ENCODE measurements at regions not wholly inside any gene's neighbourhood (a gene's known extent, or its start where the extent isn't known, plus 50 kb on each side); places are given as distances from the start of the nearest gene placed in this dataset.

- 89% methylated on average over 4 of the region's 4 CpGs for WGBS
- H3K36me3 ChIP-seq (ENCODE audit: control insufficient read depth in 4 of 4, insufficient read depth in 3 of 4, low read depth in 1 of 4, low read length in 3 of 4), result no peaks in the 10 kb centered on the region
- no peak overlapping the region for H3K9ac ChIP-seq (ENCODE audit: low read depth in 1 of 2, low read length in 2 of 2)
- TF ChIP-seq EGR1 (IDR thresholded peaks at IDR 0.05; ENCODE audit: low read depth in 2 of 2) (no peak), FOXA1 (IDR thresholded peaks at IDR 0.05) (no peak), MAX (IDR thresholded peaks at IDR 0.05) (no peak), YY1 (IDR thresholded peaks at IDR 0.05) (no peak), GABPA (IDR thresholded peaks at IDR 0.05 in 1 of 2, conservative IDR thresholded peaks at IDR 0.05 in 1 of 2) (no peak), SP1 (IDR thresholded peaks at IDR 0.05) (no peak)
- no peak overlapping the region for H3K4me3 ChIP-seq (ENCODE audit: low read depth in 1 of 3, low read length in 3 of 3)
- no peaks in the 10 kb centered on the region for H3K27me3 ChIP-seq (ENCODE audit: control insufficient read depth in 4 of 4, insufficient read depth in 4 of 4, low read length in 3 of 4)
- no peaks in the 10 kb centered on the region for H3K9me3 ChIP-seq (ENCODE audit: control insufficient read depth in 4 of 4, low read length in 3 of 4)
- H3K4me1 ChIP-seq (ENCODE audit: control insufficient read depth in 4 of 4, insufficient read depth in 4 of 4, low read length in 3 of 4), result peaks cover 0 to 2% (median 0%) of the 10 kb centered on the region in 4 donors
- no peak for DNase-seq (ENCODE audit: low spot score)
- H3K27ac ChIP-seq (ENCODE audit: low read depth in 1 of 2, low read length in 2 of 2), result no peak overlapping the region
Measured at GRCh38 chr7:16193631-16194030, 227.7 kb downstream of the CRPPA start.

GRCh38 chr7:16189026-16189715 is 232.2 kb downstream of the CRPPA start:
- no peak overlapping the region for H3K9ac ChIP-seq (ENCODE audit: low read depth in 1 of 2, low read length in 2 of 2)
- 95% methylated on average over 2 of the region's 2 CpGs for WGBS
- no peak overlapping the region for H3K4me3 ChIP-seq (ENCODE audit: low read depth in 1 of 3, low read length in 3 of 3)
- DNase-seq (ENCODE audit: low spot score), result no peak
- H3K9me3 ChIP-seq (ENCODE audit: control insufficient read depth in 4 of 4, low read length in 3 of 4), result no peaks in the 10 kb centered on the region
- H3K4me1 ChIP-seq (ENCODE audit: control insufficient read depth in 4 of 4, insufficient read depth in 4 of 4, low read length in 3 of 4), result peaks cover 0 to 2% (median 0%) of the 10 kb centered on the region in 4 donors
- no peak overlapping the region for H3K27ac ChIP-seq (ENCODE audit: low read depth in 1 of 2, low read length in 2 of 2)
- H3K27me3 ChIP-seq (ENCODE audit: control insufficient read depth in 4 of 4, insufficient read depth in 4 of 4, low read length in 3 of 4), result no peaks in the 10 kb centered on the region
- no peaks in the 10 kb centered on the region for H3K36me3 ChIP-seq (ENCODE audit: control insufficient read depth in 4 of 4, insufficient read depth in 3 of 4, low read depth in 1 of 4, low read length in 3 of 4)
- no peak for TF ChIP-seq FOXA1 (IDR thresholded peaks at IDR 0.05)
- TF ChIP-seq YY1 (IDR thresholded peaks at IDR 0.05), result no peak
- TF ChIP-seq HNF4G (IDR thresholded peaks at IDR 0.05), result no peak
- TF ChIP-seq, protein P1, sequence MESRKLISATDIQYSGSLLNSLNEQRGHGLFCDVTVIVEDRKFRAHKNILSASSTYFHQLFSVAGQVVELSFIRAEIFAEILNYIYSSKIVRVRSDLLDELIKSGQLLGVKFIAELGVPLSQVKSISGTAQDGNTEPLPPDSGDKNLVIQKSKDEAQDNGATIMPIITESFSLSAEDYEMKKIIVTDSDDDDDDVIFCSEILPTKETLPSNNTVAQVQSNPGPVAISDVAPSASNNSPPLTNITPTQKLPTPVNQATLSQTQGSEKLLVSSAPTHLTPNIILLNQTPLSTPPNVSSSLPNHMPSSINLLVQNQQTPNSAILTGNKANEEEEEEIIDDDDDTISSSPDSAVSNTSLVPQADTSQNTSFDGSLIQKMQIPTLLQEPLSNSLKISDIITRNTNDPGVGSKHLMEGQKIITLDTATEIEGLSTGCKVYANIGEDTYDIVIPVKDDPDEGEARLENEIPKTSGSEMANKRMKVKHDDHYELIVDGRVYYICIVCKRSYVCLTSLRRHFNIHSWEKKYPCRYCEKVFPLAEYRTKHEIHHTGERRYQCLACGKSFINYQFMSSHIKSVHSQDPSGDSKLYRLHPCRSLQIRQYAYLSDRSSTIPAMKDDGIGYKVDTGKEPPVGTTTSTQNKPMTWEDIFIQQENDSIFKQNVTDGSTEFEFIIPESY (IDR thresholded peaks at IDR 0.05), result no peak
- TF ChIP-seq REST (IDR thresholded peaks at IDR 0.05), result no peak
- TF ChIP-seq HNF4A (conservative IDR thresholded peaks at IDR 0.05), result no peak
- TF ChIP-seq RXRA (IDR thresholded peaks at IDR 0.05), result no peak
- TF ChIP-seq GABPA (IDR thresholded peaks at IDR 0.05 in 1 of 2, conservative IDR thresholded peaks at IDR 0.05 in 1 of 2), result no peak
- no peak for TF ChIP-seq EGR1 (IDR thresholded peaks at IDR 0.05; ENCODE audit: low read depth in 2 of 2)
- TF ChIP-seq FOXA2 (IDR thresholded peaks at IDR 0.05), result no peak
- TF ChIP-seq, protein P2, sequence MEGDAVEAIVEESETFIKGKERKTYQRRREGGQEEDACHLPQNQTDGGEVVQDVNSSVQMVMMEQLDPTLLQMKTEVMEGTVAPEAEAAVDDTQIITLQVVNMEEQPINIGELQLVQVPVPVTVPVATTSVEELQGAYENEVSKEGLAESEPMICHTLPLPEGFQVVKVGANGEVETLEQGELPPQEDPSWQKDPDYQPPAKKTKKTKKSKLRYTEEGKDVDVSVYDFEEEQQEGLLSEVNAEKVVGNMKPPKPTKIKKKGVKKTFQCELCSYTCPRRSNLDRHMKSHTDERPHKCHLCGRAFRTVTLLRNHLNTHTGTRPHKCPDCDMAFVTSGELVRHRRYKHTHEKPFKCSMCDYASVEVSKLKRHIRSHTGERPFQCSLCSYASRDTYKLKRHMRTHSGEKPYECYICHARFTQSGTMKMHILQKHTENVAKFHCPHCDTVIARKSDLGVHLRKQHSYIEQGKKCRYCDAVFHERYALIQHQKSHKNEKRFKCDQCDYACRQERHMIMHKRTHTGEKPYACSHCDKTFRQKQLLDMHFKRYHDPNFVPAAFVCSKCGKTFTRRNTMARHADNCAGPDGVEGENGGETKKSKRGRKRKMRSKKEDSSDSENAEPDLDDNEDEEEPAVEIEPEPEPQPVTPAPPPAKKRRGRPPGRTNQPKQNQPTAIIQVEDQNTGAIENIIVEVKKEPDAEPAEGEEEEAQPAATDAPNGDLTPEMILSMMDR (IDR thresholded peaks at IDR 0.05; ENCODE audit: low read depth, low read length, missing input control), result no peak
- no peak for TF ChIP-seq TAF1 (conservative IDR thresholded peaks at IDR 0.05)
- no peak for TF ChIP-seq RAD21 (IDR thresholded peaks at IDR 0.05)
- no peak for TF ChIP-seq SP1 (IDR thresholded peaks at IDR 0.05)
- no peak for TF ChIP-seq MAX (IDR thresholded peaks at IDR 0.05)
- no peak for TF ChIP-seq ATF3 (IDR thresholded peaks at IDR 0.05)
- TF ChIP-seq JUND (IDR thresholded peaks at IDR 0.05), result no peak
- TF ChIP-seq NR2F2 (IDR thresholded peaks at IDR 0.05), result no peak

Data from liver (tissue), 8 donors.